ENCODE measurements at regions not wholly inside any gene's neighbourhood (a gene's known extent, or its start where the extent isn't known, plus 50 kb on each side); places are given as distances from the start of the nearest gene placed in this dataset.

DNA sequence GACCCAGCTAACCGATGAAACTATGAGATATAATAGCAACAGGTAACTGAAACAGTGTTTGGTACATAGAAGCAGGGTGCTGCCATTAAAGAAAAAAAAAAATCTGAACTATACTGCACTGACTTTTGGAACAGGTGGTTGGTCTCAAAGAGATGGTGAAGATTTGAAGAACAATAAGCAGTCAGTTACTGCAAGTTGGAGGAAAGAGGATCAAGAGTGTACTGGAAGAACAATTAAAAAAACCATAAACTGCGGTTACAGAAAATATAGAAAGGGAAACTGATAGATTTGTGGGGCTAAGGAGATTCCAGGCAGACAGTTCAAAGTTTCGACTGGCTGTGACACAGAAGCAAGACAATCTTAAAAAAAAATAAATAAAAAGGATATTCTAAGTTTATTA lies 181.9 kb upstream of the TRAM1L1 start:
- DNase-seq (ENCODE audit: low spot score), result no peak
- H3K27me3 Mint-ChIP-seq (ENCODE audit: low read depth), result peaks cover 1% of the 10 kb centered on the region
- H3K9me3 Mint-ChIP-seq (ENCODE audit: low read depth), result peaks cover 7% of the 10 kb centered on the region
- TF ChIP-seq, protein P1, sequence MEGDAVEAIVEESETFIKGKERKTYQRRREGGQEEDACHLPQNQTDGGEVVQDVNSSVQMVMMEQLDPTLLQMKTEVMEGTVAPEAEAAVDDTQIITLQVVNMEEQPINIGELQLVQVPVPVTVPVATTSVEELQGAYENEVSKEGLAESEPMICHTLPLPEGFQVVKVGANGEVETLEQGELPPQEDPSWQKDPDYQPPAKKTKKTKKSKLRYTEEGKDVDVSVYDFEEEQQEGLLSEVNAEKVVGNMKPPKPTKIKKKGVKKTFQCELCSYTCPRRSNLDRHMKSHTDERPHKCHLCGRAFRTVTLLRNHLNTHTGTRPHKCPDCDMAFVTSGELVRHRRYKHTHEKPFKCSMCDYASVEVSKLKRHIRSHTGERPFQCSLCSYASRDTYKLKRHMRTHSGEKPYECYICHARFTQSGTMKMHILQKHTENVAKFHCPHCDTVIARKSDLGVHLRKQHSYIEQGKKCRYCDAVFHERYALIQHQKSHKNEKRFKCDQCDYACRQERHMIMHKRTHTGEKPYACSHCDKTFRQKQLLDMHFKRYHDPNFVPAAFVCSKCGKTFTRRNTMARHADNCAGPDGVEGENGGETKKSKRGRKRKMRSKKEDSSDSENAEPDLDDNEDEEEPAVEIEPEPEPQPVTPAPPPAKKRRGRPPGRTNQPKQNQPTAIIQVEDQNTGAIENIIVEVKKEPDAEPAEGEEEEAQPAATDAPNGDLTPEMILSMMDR (IDR thresholded peaks at IDR 0.05), result no peak
- no peak overlapping the region for H3K27ac Mint-ChIP-seq (ENCODE audit: unreplicated experiment)
- no peak overlapping the region for H3K4me3 Mint-ChIP-seq (ENCODE audit: unreplicated experiment)
- no peaks in the 10 kb centered on the region for H3K36me3 Mint-ChIP-seq (ENCODE audit: low read depth)
- H3K4me1 Mint-ChIP-seq (ENCODE audit: low read depth), result no peaks in the 10 kb centered on the region

DNA sequence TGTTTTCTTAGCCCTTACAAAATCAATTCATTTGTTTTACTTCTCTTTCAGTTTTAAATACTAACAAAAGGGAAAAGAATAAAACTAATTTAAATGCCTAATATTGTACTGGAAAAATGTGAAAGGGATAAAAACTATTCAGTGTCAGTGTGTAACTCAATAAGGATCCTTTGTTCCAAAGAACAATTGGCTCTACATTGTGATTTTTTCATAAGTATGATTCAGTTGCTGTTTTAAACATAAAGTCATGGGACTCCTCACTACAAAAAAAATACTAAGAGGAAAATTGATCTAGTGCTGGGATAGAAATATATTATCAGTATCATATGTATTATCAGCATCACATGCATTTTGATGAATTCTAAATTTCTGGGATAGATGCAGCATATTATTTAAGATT lies 199.4 kb upstream of the TRAM1L1 start:
- no peaks in the 10 kb centered on the region for H3K27me3 Mint-ChIP-seq (ENCODE audit: low read depth)
- no peak overlapping the region for H3K27ac Mint-ChIP-seq (ENCODE audit: unreplicated experiment)
- peaks cover 4% of the 10 kb centered on the region for H3K9me3 Mint-ChIP-seq (ENCODE audit: low read depth)
- DNase-seq (ENCODE audit: low spot score), result no peak
- H3K36me3 Mint-ChIP-seq (ENCODE audit: low read depth), result no peaks in the 10 kb centered on the region
- H3K4me3 Mint-ChIP-seq (ENCODE audit: unreplicated experiment), result no peak overlapping the region
- TF ChIP-seq, protein P1 (IDR thresholded peaks at IDR 0.05), result no peak
- H3K4me1 Mint-ChIP-seq (ENCODE audit: low read depth), result no peaks in the 10 kb centered on the region

DNA sequence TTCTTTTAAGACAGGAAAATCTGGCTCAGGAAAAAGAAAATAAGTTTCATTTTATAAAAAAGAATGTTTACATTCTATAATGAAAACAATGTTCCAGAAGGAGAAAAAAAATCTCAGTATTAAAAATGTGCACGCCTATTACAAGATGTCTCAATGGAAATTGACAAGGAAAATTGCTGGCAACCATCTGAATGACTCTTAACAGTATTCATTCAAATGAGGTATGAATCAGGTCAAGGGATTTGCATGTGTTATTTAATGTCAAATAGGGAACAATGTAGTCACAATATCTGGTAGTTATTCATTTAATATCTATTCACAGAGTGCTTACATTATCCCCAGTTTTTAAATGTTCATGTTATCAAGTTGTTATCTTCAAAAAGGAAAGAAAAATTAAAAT lies 208.4 kb upstream of the TRAM1L1 start:
- H3K27me3 Mint-ChIP-seq (ENCODE audit: low read depth), result no peaks in the 10 kb centered on the region
- peaks cover 8% of the 10 kb centered on the region for H3K9me3 Mint-ChIP-seq (ENCODE audit: low read depth)
- no peaks in the 10 kb centered on the region for H3K36me3 Mint-ChIP-seq (ENCODE audit: low read depth)
- no peak for DNase-seq (ENCODE audit: low spot score)
- no peak overlapping the region for H3K27ac Mint-ChIP-seq (ENCODE audit: unreplicated experiment)
- TF ChIP-seq, protein P1 (IDR thresholded peaks at IDR 0.05), result no peak
- peaks cover 6% of the 10 kb centered on the region for H3K4me1 Mint-ChIP-seq (ENCODE audit: low read depth)
- H3K4me3 Mint-ChIP-seq (ENCODE audit: unreplicated experiment), result no peak overlapping the region

- no peak overlapping the region for H3K27ac Mint-ChIP-seq (ENCODE audit: unreplicated experiment)
- H3K4me1 Mint-ChIP-seq (ENCODE audit: low read depth), result no peaks in the 10 kb centered on the region
- no peaks in the 10 kb centered on the region for H3K27me3 Mint-ChIP-seq (ENCODE audit: low read depth)
- no peak for DNase-seq (ENCODE audit: low spot score)
- TF ChIP-seq, protein P1 (IDR thresholded peaks at IDR 0.05), result no peak
- no peak overlapping the region for H3K4me3 Mint-ChIP-seq (ENCODE audit: unreplicated experiment)
- peaks cover 1% of the 10 kb centered on the region for H3K9me3 Mint-ChIP-seq (ENCODE audit: low read depth)
- no peaks in the 10 kb centered on the region for H3K36me3 Mint-ChIP-seq (ENCODE audit: low read depth)
Measured at GRCh38 chr4:117302226-117302625, 216.8 kb upstream of the TRAM1L1 start.

- H3K36me3 Mint-ChIP-seq (ENCODE audit: low read depth), result peaks cover 3% of the 10 kb centered on the region
- no peaks in the 10 kb centered on the region for H3K4me1 Mint-ChIP-seq (ENCODE audit: low read depth)
- no peak overlapping the region for H3K27ac Mint-ChIP-seq (ENCODE audit: unreplicated experiment)
- no peak for DNase-seq (ENCODE audit: low spot score)
- peaks cover 13% of the 10 kb centered on the region for H3K9me3 Mint-ChIP-seq (ENCODE audit: low read depth)
- TF ChIP-seq, protein P1 (IDR thresholded peaks at IDR 0.05), result no peak
- no peak overlapping the region for H3K4me3 Mint-ChIP-seq (ENCODE audit: unreplicated experiment)
- no peaks in the 10 kb centered on the region for H3K27me3 Mint-ChIP-seq (ENCODE audit: low read depth)
Measured at GRCh38 chr4:117311215-117311614, 225.8 kb upstream of the TRAM1L1 start.
